Fibroblast of skin of right biceps (primary cell): ENCODE measurements at regions not wholly inside any gene's neighbourhood (a gene's known extent, or its start where the extent isn't known, plus 50 kb on each side); places are given as distances from the start of the nearest gene placed in this dataset.

ENCODE experiments used
- DNase-seq: peaks from one replicate; pipeline ENCODE4 v3.0.0-alpha.2; 2013

GRCh38 chr6:148068437-148069061, 274.1 kb upstream of the SASH1 start:
- DNase-seq: no peak

- DNase-seq: no peak
Observed at GRCh38 chr6:148069256-148069655, 273.4 kb upstream of the SASH1 start.

- no peak for DNase-seq
Observed at GRCh38 chr6:148074291-148074690, 268.3 kb upstream of the SASH1 start.

- no peak for DNase-seq
Observed at GRCh38 chr6:148074738-148075137, 267.9 kb upstream of the SASH1 start.

- DNase-seq: no peak
Observed at GRCh38 chr6:148075352-148075751, 267.3 kb upstream of the SASH1 start.

- DNase-seq: no peak
Observed at GRCh38 chr6:148076051-148076450, 266.6 kb upstream of the SASH1 start.

GRCh38 chr6:148080315-148080714, 262.3 kb upstream of the SASH1 start:
- no peak for DNase-seq

- no peak for DNase-seq
Observed at GRCh38 chr6:148081076-148081475, 261.6 kb upstream of the SASH1 start.

GRCh38 chr6:148082044-148082443, 260.6 kb upstream of the SASH1 start:
- DNase-seq: no peak

GRCh38 chr6:148082696-148083095, 259.9 kb upstream of the SASH1 start:
- DNase-seq: no peak

GRCh38 chr6:148085631-148086331, 256.9 kb upstream of the SASH1 start:
- peak; percentile 15 for DNase-seq

- no peak for DNase-seq
Observed at GRCh38 chr6:148086386-148086785, 256.3 kb upstream of the SASH1 start.

GRCh38 chr6:148086843-148087242, 255.8 kb upstream of the SASH1 start:
- DNase-seq: no peak

GRCh38 chr6:148087659-148088058, 255.0 kb upstream of the SASH1 start:
- no peak for DNase-seq

GRCh38 chr6:148090326-148090725, 252.3 kb upstream of the SASH1 start:
- no peak for DNase-seq

GRCh38 chr6:148091394-148091793, 251.2 kb upstream of the SASH1 start:
- DNase-seq: no peak

- no peak for DNase-seq
Observed at GRCh38 chr6:148103436-148103835, 239.2 kb upstream of the SASH1 start.

- no peak for DNase-seq
Observed at GRCh38 chr6:148104131-148104530, 238.5 kb upstream of the SASH1 start.

GRCh38 chr6:148105695-148106094, 236.9 kb upstream of the SASH1 start:
- no peak for DNase-seq

GRCh38 chr6:148107911-148108310, 234.7 kb upstream of the SASH1 start:
- DNase-seq: no peak

- no peak for DNase-seq
Observed at GRCh38 chr6:148109732-148110131, 232.9 kb upstream of the SASH1 start.

GRCh38 chr6:148110925-148111324, 231.7 kb upstream of the SASH1 start:
- DNase-seq: no peak

GRCh38 chr6:148112851-148113319, 229.8 kb upstream of the SASH1 start:
- DNase-seq: no peak

- no peak for DNase-seq
Observed at GRCh38 chr6:148116001-148116400, 226.6 kb upstream of the SASH1 start.

GRCh38 chr6:148118244-148118643, 224.4 kb upstream of the SASH1 start:
- no peak for DNase-seq
